Neutrophil (primary cell): ENCODE measurements at regions not wholly inside any gene's neighbourhood (a gene's known extent, or its start where the extent isn't known, plus 50 kb on each side); places are given as distances from the start of the nearest gene placed in this dataset.

Source experiments
- H3K27ac ChIP-seq: fragments of 200-600 bp; sonication (generic); 2 replicates; pipeline ENCODE4 v1.5.1; 2016; ENCODE audit warnings: mild to moderate bottlenecking, moderate library complexity
- H3K27me3 ChIP-seq: fragments of 200-600 bp; sonication (generic); 2 replicates; pipeline ENCODE4 v1.6.0; 2016; ENCODE audit warnings: mild to moderate bottlenecking
- H3K36me3 ChIP-seq: fragments of 200-600 bp; sonication (generic); 2 replicates; pipeline ENCODE4 v1.5.1; 2017
- H3K4me1 ChIP-seq, 2 experiments: fragments of 200-600 bp in 1 of 2; sonication (generic) in 1 of 2; 1 replicate in 1 of 2; 2 replicates in 1 of 2; pipeline versions ENCODE4 v1.5.1 to v1.6.1; 2013 to 2016; ENCODE audit warnings: low read depth in 1 of 2, low read length in 1 of 2, mild to moderate bottlenecking in 1 of 2, moderate library complexity in 1 of 2; ENCODE audit not compliant: control insufficient read depth in 1 of 2, insufficient read depth in 1 of 2
- H3K4me3 ChIP-seq, 2 experiments: fragments of 200-600 bp in 1 of 2; sonication (generic) in 1 of 2; 1 replicate in 1 of 2; 2 replicates in 1 of 2; pipeline ENCODE4 v1.5.1; 2013 to 2016; ENCODE audit warnings: low read depth in 1 of 2, low read length in 1 of 2, mild to moderate bottlenecking in 1 of 2, moderate library complexity in 1 of 2
- H3K9me3 ChIP-seq: fragments of 200-600 bp; sonication (generic); 2 replicates; pipeline ENCODE4 v1.5.1; 2016
- TF ChIP-seq, protein P1 (sequence below): fragments of 200-600 bp; sonication (generic); IDR thresholded peaks from 2 replicates; pipeline ENCODE4 v1.5.1; 2016; ENCODE audit warnings: antibody characterized with exemption

DNA sequence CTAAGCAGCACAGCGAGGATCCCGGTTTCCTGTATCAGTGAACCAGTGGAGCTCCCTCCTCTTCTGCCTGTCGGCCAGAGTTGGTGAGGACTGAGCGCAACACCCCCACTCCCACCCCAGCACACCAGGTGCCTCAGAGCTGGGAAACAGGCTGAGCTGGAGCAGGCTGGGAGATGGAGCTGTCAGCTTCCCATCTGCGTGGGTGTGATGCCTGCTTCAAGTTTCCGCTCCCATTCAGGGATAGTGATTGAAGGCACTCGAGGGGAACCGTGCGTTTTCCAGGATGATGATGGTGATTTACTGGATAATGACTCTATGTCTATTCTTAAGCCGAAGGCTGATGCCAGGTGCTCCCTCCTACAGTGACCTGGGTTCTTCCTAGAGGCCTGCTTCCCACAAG, 144.5 kb downstream of the TMEM132E start:
- Histone ChIP-seq H3K27me3 (peaks cover 34% of the 10 kb centered on the region), H3K9me3 (no peaks in the 10 kb centered on the region), H3K4me1 (no peaks in the 10 kb centered on the region), H3K27ac (no peak overlapping the region), H3K4me3 (no peak overlapping the region), H3K36me3 (no peaks in the 10 kb centered on the region)
- TF ChIP-seq, protein P1, sequence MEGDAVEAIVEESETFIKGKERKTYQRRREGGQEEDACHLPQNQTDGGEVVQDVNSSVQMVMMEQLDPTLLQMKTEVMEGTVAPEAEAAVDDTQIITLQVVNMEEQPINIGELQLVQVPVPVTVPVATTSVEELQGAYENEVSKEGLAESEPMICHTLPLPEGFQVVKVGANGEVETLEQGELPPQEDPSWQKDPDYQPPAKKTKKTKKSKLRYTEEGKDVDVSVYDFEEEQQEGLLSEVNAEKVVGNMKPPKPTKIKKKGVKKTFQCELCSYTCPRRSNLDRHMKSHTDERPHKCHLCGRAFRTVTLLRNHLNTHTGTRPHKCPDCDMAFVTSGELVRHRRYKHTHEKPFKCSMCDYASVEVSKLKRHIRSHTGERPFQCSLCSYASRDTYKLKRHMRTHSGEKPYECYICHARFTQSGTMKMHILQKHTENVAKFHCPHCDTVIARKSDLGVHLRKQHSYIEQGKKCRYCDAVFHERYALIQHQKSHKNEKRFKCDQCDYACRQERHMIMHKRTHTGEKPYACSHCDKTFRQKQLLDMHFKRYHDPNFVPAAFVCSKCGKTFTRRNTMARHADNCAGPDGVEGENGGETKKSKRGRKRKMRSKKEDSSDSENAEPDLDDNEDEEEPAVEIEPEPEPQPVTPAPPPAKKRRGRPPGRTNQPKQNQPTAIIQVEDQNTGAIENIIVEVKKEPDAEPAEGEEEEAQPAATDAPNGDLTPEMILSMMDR: no peak

DNA sequence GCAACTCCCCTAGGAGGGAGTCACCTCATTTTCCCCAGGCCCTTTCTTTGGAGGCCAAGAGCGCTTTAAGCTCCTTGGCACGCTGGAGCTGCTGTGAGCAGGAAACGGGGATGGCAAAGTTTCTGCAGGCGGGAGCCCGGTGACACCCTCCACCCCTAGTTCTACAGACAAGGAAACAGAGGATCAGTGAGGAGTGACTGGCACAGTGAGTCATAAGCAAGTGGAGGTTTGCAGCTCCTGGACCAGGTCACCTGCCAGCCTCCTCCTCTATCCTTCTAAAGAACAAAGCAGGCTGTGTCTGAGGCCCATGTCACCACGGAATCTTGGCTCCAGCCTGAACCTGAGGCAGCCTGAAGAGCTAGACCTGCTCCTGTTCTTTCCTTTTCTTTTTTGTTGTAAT, 141.9 kb downstream of the TMEM132E start:
- Histone ChIP-seq H3K27ac (no peak overlapping the region), H3K27me3 (peaks cover 46% of the 10 kb centered on the region), H3K36me3 (no peaks in the 10 kb centered on the region), H3K4me1 (no peaks in the 10 kb centered on the region), H3K9me3 (no peaks in the 10 kb centered on the region), H3K4me3 (no peak overlapping the region)
- TF ChIP-seq, protein P1: no peak

DNA sequence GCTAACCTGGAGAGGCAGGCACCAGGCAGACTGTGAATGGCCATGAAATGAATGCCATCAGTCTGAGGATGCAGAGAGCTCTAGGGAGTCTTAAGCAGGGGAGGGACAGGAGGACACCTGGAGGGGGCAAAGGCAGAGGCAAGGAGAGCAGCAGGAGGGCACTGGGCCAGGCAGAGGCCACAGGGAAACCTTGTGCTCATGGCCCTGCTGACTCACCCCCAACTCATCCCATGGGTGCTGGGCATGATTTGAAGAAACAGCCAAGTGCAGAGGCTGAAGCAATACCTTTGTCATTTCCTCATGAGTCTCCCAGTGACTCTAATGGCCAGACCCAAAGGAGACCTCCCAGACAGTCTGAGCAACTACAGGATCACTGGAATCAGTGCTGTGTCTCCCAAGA, 141.4 kb downstream of the TMEM132E start:
- no peaks in the 10 kb centered on the region for H3K36me3 ChIP-seq
- no peaks in the 10 kb centered on the region for H3K9me3 ChIP-seq
- TF ChIP-seq, protein P1: no peak
- H3K27me3 ChIP-seq: peaks cover 46% of the 10 kb centered on the region
- no peak overlapping the region for H3K4me3 ChIP-seq
- H3K4me1 ChIP-seq: no peaks in the 10 kb centered on the region
- no peak overlapping the region for H3K27ac ChIP-seq

DNA sequence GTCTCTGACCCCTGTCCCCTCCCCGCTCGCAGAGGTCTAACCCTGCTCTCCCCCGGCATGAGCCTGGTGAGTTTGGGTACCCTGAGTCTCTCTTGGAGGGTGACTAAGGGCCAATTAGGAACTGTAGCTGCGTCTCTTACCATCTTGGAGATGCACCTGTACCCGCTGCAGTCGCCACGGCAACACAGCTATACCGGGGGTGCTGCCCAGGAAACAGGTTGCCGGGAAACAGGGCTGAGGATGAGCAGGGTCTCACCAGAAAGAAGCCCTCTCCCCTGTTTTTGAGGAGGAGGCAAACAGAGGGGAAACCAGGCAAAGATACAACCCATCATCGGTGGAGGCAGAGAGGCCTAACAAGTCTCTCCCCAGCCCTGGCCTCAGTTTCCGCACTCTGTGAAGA, 140.2 kb downstream of the TMEM132E start:
- Histone ChIP-seq H3K4me3 (no peak overlapping the region), H3K27me3 (peaks cover 39% of the 10 kb centered on the region), H3K27ac (no peak overlapping the region), H3K4me1 (no peaks in the 10 kb centered on the region), H3K36me3 (no peaks in the 10 kb centered on the region), H3K9me3 (no peaks in the 10 kb centered on the region)
- TF ChIP-seq, protein P1: no peak

DNA sequence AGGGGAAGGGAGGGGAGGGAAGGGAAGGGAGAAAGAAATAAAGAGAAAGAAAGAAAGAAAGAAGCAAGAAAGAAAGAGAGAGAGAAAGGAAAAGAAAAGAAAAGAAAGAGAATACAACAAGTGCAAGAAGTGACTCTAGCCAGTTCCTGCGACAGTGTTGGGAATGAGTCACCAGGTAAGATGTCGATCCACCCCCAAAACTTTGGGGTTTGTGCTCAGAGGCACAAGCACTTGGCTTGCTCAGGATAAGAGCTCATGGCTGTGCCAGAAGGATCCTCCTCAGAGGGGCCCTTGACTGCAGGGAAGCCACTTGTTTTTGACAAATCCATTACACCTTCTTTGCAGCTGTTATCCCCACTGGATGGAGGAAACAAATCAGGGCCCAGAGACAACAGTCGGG, 137.7 kb downstream of the TMEM132E start:
- TF ChIP-seq, protein P1: no peak
- no peaks in the 10 kb centered on the region for H3K36me3 ChIP-seq
- no peak overlapping the region for H3K4me3 ChIP-seq
- no peaks in the 10 kb centered on the region for H3K4me1 ChIP-seq
- no peaks in the 10 kb centered on the region for H3K9me3 ChIP-seq
- no peak overlapping the region for H3K27ac ChIP-seq
- peaks cover 41% of the 10 kb centered on the region for H3K27me3 ChIP-seq

DNA sequence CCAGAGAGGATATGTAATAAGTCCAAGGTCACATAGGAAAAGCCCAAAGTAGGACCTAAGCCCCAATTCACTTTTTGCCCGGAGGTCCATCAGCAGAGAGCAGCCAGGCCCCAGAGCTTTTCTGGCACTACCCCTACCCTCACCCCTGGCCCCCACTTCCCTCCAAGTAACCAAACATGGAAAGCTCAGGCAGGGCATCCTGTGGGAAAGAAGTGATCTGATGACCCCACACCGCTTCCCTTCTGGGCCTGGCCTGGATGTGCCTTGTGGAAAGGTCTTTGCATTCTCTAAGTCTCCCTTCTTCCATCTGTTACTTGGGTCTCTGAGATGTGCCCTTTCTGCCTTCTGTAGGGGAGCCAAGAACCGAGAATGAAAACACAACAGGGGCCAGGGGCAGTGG, 136.9 kb downstream of the TMEM132E start:
- Histone ChIP-seq H3K9me3 (no peaks in the 10 kb centered on the region), H3K27me3 (peaks cover 46% of the 10 kb centered on the region), H3K36me3 (no peaks in the 10 kb centered on the region), H3K4me1 (no peaks in the 10 kb centered on the region), H3K4me3 (no peak overlapping the region), H3K27ac (no peak overlapping the region)
- TF ChIP-seq, protein P1: no peak
